SK-N-SH (cell line): ENCODE measurements at regions not wholly inside any gene's neighbourhood (a gene's known extent, or its start where the extent isn't known, plus 50 kb on each side); places are given as distances from the start of the nearest gene placed in this dataset.

ENCODE experiments used
- EP300 ChIP-seq, 2 experiments: IDR thresholded peaks; 2 replicates each; pipeline versions ENCODE4 v1.4.0 to v1.6.1; 2012; ENCODE audit warnings: borderline replicate concordance in 1 of 2, low read depth in 1 of 2, low read length in 1 of 2
- FOSL2 ChIP-seq: IDR thresholded peaks from 2 replicates; pipeline ENCODE4 v1.4.0; 2012; ENCODE audit warnings: low read depth, mild to moderate bottlenecking, moderate library complexity, borderline replicate concordance
- MXI1 ChIP-seq: IDR thresholded peaks from 2 replicates; pipeline ENCODE4 v1.6.1; 2012; ENCODE audit warnings: mild to moderate bottlenecking, low read depth, low read length, improper control_type of control experiment
- POLR2AphosphoS5 ChIP-seq: IDR thresholded peaks from 2 replicates; pipeline ENCODE4 v1.6.1; 2012; ENCODE audit warnings: low read depth, low read length
- RAD21 ChIP-seq: IDR thresholded peaks from 2 replicates; pipeline ENCODE4 v1.6.1; 2012; ENCODE audit warnings: mild to moderate bottlenecking, low read length
- RFX5 ChIP-seq: IDR thresholded peaks from 2 replicates; pipeline ENCODE4 v1.6.1; 2012; ENCODE audit warnings: mild to moderate bottlenecking, improper control_type of control experiment, low read length
- RXRA ChIP-seq: IDR thresholded peaks from 2 replicates; pipeline ENCODE4 v1.4.0; 2012; ENCODE audit warnings: low read depth, mild to moderate bottlenecking, borderline replicate concordance
- TCF12 ChIP-seq: IDR thresholded peaks from 2 replicates; pipeline ENCODE4 v1.4.0; 2012
- YY1 ChIP-seq: IDR thresholded peaks from 2 replicates; pipeline ENCODE4 v1.4.0; 2012; ENCODE audit warnings: low read depth, mild to moderate bottlenecking
- TF ChIP-seq, protein P1 (sequence below): fragments of 200-600 bp; sonication (generic); IDR thresholded peaks from 2 replicates; pipeline ENCODE4 v1.6.1; 2017; ENCODE audit warnings: antibody characterized with exemption, mild to moderate bottlenecking, moderate library complexity
- TF ChIP-seq, protein P2 (sequence below): fragments of 150-350 bp; IDR thresholded peaks from 2 replicates; pipeline ENCODE4 v1.6.1; 2017; ENCODE audit warnings: antibody characterized with exemption, low read length, low read depth, borderline replicate concordance
- TF ChIP-seq, protein P3 (sequence below): IDR thresholded peaks from 2 replicates; pipeline ENCODE4 v1.6.1; 2012; ENCODE audit warnings: mild to moderate bottlenecking, low read depth, low read length, moderate library complexity
- TF ChIP-seq, protein P4 (sequence below): fragments of 150-350 bp; IDR thresholded peaks from 2 replicates; pipeline ENCODE4 v1.6.1; 2016; ENCODE audit warnings: mild to moderate bottlenecking, low read depth, low read length

DNA sequence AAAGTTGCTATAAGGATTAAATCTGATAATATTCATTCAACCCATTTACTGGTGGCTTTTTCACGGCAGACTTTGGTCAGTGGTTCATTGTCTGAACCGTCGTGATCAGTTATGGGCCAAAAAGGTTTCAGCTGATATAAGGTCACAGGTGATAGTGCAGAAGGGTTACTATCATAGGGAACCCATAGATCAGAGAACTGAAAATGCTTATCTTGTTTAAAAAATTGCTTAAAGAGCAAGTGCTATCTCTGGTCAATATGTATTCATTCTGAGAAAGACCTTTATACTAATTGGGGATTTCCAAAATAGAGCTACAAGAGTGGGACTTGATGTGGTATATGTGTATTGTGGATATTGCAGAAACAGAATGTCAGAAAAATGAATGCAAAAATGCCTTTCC, 147.8 kb upstream of the SEMA3E start:
- TF ChIP-seq MXI1, result no peak
- no peak for TF ChIP-seq RXRA
- TF ChIP-seq, protein P1, sequence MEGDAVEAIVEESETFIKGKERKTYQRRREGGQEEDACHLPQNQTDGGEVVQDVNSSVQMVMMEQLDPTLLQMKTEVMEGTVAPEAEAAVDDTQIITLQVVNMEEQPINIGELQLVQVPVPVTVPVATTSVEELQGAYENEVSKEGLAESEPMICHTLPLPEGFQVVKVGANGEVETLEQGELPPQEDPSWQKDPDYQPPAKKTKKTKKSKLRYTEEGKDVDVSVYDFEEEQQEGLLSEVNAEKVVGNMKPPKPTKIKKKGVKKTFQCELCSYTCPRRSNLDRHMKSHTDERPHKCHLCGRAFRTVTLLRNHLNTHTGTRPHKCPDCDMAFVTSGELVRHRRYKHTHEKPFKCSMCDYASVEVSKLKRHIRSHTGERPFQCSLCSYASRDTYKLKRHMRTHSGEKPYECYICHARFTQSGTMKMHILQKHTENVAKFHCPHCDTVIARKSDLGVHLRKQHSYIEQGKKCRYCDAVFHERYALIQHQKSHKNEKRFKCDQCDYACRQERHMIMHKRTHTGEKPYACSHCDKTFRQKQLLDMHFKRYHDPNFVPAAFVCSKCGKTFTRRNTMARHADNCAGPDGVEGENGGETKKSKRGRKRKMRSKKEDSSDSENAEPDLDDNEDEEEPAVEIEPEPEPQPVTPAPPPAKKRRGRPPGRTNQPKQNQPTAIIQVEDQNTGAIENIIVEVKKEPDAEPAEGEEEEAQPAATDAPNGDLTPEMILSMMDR, result no peak
- no peak for TF ChIP-seq YY1
- TF ChIP-seq FOSL2, result no peak
- TF ChIP-seq, protein P2, sequence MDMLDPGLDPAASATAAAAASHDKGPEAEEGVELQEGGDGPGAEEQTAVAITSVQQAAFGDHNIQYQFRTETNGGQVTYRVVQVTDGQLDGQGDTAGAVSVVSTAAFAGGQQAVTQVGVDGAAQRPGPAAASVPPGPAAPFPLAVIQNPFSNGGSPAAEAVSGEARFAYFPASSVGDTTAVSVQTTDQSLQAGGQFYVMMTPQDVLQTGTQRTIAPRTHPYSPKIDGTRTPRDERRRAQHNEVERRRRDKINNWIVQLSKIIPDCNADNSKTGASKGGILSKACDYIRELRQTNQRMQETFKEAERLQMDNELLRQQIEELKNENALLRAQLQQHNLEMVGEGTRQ, result no peak
- no peak for TF ChIP-seq POLR2AphosphoS5
- no peak for TF ChIP-seq EP300 (IDR thresholded peaks at IDR 0.05; ENCODE audit: borderline replicate concordance in 1 of 2, low read depth in 1 of 2, low read length in 1 of 2)
- TF ChIP-seq, protein P3, sequence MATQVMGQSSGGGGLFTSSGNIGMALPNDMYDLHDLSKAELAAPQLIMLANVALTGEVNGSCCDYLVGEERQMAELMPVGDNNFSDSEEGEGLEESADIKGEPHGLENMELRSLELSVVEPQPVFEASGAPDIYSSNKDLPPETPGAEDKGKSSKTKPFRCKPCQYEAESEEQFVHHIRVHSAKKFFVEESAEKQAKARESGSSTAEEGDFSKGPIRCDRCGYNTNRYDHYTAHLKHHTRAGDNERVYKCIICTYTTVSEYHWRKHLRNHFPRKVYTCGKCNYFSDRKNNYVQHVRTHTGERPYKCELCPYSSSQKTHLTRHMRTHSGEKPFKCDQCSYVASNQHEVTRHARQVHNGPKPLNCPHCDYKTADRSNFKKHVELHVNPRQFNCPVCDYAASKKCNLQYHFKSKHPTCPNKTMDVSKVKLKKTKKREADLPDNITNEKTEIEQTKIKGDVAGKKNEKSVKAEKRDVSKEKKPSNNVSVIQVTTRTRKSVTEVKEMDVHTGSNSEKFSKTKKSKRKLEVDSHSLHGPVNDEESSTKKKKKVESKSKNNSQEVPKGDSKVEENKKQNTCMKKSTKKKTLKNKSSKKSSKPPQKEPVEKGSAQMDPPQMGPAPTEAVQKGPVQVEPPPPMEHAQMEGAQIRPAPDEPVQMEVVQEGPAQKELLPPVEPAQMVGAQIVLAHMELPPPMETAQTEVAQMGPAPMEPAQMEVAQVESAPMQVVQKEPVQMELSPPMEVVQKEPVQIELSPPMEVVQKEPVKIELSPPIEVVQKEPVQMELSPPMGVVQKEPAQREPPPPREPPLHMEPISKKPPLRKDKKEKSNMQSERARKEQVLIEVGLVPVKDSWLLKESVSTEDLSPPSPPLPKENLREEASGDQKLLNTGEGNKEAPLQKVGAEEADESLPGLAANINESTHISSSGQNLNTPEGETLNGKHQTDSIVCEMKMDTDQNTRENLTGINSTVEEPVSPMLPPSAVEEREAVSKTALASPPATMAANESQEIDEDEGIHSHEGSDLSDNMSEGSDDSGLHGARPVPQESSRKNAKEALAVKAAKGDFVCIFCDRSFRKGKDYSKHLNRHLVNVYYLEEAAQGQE, result no peak
- no peak for TF ChIP-seq RAD21
- no peak for TF ChIP-seq TCF12
- no peak for TF ChIP-seq RFX5
- TF ChIP-seq, protein P4, sequence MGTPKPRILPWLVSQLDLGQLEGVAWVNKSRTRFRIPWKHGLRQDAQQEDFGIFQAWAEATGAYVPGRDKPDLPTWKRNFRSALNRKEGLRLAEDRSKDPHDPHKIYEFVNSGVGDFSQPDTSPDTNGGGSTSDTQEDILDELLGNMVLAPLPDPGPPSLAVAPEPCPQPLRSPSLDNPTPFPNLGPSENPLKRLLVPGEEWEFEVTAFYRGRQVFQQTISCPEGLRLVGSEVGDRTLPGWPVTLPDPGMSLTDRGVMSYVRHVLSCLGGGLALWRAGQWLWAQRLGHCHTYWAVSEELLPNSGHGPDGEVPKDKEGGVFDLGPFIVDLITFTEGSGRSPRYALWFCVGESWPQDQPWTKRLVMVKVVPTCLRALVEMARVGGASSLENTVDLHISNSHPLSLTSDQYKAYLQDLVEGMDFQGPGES, result no peak
